ENCODE measurements at regions not wholly inside any gene's neighbourhood (a gene's known extent, or its start where the extent isn't known, plus 50 kb on each side); places are given as distances from the start of the nearest gene placed in this dataset.

- DNase-seq (ENCODE audit: low spot score): no peak
- in situ Hi-C loops (cut with MboI; ENCODE audit: low pct_unique_long_range_greater_than_20kb, low sequenced_read_pairs, unreplicated experiment): no loop called here
- TF ChIP-seq, protein P1, sequence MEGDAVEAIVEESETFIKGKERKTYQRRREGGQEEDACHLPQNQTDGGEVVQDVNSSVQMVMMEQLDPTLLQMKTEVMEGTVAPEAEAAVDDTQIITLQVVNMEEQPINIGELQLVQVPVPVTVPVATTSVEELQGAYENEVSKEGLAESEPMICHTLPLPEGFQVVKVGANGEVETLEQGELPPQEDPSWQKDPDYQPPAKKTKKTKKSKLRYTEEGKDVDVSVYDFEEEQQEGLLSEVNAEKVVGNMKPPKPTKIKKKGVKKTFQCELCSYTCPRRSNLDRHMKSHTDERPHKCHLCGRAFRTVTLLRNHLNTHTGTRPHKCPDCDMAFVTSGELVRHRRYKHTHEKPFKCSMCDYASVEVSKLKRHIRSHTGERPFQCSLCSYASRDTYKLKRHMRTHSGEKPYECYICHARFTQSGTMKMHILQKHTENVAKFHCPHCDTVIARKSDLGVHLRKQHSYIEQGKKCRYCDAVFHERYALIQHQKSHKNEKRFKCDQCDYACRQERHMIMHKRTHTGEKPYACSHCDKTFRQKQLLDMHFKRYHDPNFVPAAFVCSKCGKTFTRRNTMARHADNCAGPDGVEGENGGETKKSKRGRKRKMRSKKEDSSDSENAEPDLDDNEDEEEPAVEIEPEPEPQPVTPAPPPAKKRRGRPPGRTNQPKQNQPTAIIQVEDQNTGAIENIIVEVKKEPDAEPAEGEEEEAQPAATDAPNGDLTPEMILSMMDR (IDR thresholded peaks at IDR 0.05; ENCODE audit: extremely low read depth, insufficient read depth, missing control alignments): no peak
These were observed 141.2 kb upstream of the SLC28A3 start for GRCh38 chr9:84481636-84482218.

DNA sequence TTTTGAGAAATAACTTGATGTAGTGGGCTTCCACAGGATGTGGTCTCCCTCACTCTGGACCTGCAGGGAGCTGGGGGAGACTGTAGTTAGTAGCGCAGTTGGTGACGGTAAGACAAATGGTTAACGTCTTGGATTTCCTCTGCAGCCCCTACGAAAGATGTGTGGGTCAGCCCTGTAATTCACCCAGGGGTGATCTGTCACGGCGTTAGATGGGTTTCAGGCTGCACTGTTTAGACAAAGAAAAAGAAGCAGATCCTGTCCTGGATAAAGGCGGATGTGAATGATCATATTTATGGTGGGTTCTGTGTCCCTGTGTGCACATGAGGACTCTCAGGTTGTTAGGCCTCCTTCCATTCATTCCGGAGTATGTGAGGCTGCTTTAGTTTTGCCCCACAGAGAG lies 142.0 kb upstream of the SLC28A3 start:
- TF ChIP-seq, protein P1 (IDR thresholded peaks at IDR 0.05; ENCODE audit: extremely low read depth, insufficient read depth, missing control alignments): no peak
- in situ Hi-C loops (cut with MboI; ENCODE audit: low pct_unique_long_range_greater_than_20kb, low sequenced_read_pairs, unreplicated experiment): no loop called here
- DNase-seq (ENCODE audit: low spot score): no peak

DNA sequence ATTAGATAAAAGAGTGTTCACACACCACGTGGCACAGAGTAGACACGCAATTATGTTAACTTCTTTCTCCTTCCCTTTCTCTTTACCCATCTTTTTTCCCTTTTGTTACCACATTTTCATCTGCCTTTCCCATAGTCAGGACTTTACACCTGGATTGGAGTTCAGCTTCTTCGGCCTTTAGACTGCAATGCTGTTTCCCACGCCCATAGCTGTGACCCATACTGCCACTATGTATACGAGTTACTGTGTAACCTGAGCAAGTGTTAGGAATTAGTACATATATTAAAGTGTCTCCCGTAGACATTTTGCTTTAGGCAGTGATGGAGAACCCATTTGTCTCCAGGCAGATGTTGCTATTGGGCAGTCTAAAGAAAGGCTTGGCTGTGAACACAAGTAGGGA lies 143.6 kb upstream of the SLC28A3 start:
- TF ChIP-seq, protein P1 (IDR thresholded peaks at IDR 0.05; ENCODE audit: extremely low read depth, insufficient read depth, missing control alignments): no peak
- in situ Hi-C loops (cut with MboI; ENCODE audit: low pct_unique_long_range_greater_than_20kb, low sequenced_read_pairs, unreplicated experiment): no loop called here
- DNase-seq (ENCODE audit: low spot score): no peak

GRCh38 chr9:84485539-84485938 lies 145.0 kb upstream of the SLC28A3 start:
- TF ChIP-seq, protein P1 (IDR thresholded peaks at IDR 0.05; ENCODE audit: extremely low read depth, insufficient read depth, missing control alignments): no peak
- in situ Hi-C loops (cut with MboI; ENCODE audit: low pct_unique_long_range_greater_than_20kb, low sequenced_read_pairs, unreplicated experiment): no loop called here
- DNase-seq (ENCODE audit: low spot score): no peak

- no peak for DNase-seq (ENCODE audit: low spot score)
- TF ChIP-seq, protein P1 (IDR thresholded peaks at IDR 0.05; ENCODE audit: extremely low read depth, insufficient read depth, missing control alignments): no peak
- in situ Hi-C loops (cut with MboI; ENCODE audit: low pct_unique_long_range_greater_than_20kb, low sequenced_read_pairs, unreplicated experiment): no loop called here
These were observed 146.1 kb upstream of the SLC28A3 start for GRCh38 chr9:84486663-84487062.

DNA sequence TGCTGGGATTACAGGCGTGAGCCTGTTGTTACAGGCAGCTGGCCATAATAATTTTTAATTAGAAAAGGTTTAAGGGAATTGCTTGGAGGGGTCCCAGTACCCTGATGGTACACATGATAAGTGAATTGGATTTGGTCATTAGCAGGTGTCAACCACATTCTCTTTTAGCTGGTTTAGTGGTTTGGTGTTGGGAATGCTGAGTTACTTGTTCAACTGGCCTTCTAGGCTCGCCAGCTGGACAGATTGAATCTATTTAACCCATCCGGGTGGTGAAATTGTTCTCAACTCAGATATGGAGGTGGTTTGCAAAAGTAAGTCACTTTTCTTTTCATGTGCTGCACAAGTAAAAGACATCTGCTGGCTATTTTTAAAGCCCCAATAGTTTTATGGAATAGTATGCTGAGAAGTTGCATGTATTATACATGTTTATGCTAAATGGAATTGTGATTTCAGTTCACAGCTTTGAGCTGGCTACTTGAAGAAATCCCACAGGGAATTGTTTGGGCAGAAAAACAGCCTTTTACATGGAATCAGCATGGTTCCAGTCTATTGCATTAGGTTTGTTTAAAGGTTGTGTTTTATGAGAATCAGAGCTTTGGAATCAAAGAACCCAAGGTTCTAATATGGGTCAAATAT lies 149.8 kb upstream of the SLC28A3 start:
- TF ChIP-seq, protein P1 (IDR thresholded peaks at IDR 0.05; ENCODE audit: extremely low read depth, insufficient read depth, missing control alignments): no peak
- in situ Hi-C loops (cut with MboI; ENCODE audit: low pct_unique_long_range_greater_than_20kb, low sequenced_read_pairs, unreplicated experiment): no loop called here
- DNase-seq (ENCODE audit: low spot score): no peak

All from GM13977 (cell line).